ENCODE measurements at regions not wholly inside any gene's neighbourhood (a gene's known extent, or its start where the extent isn't known, plus 50 kb on each side); places are given as distances from the start of the nearest gene placed in this dataset.

- no peak for TF ChIP-seq POLR2A (IDR thresholded peaks at IDR 0.05)
- TF ChIP-seq, protein P1, sequence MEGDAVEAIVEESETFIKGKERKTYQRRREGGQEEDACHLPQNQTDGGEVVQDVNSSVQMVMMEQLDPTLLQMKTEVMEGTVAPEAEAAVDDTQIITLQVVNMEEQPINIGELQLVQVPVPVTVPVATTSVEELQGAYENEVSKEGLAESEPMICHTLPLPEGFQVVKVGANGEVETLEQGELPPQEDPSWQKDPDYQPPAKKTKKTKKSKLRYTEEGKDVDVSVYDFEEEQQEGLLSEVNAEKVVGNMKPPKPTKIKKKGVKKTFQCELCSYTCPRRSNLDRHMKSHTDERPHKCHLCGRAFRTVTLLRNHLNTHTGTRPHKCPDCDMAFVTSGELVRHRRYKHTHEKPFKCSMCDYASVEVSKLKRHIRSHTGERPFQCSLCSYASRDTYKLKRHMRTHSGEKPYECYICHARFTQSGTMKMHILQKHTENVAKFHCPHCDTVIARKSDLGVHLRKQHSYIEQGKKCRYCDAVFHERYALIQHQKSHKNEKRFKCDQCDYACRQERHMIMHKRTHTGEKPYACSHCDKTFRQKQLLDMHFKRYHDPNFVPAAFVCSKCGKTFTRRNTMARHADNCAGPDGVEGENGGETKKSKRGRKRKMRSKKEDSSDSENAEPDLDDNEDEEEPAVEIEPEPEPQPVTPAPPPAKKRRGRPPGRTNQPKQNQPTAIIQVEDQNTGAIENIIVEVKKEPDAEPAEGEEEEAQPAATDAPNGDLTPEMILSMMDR (IDR thresholded peaks at IDR 0.05) = no peak
Observed at GRCh38 chr3:13133471-13133981, 60.3 kb upstream of the IQSEC1 start.

Measured in right lobe of liver (tissue), 4 donors.